IMR-90 (cell line): ENCODE measurements at regions not wholly inside any gene's neighbourhood (a gene's known extent, or its start where the extent isn't known, plus 50 kb on each side); places are given as distances from the start of the nearest gene placed in this dataset.

ENCODE experiments used
- ATAC-seq: fragments of 200-7000 bp; cut with Tn5 transposase; 2 replicates; pipeline ENCODE4 v1.9.1; 2020; ENCODE audit warnings: low read depth, mild to moderate bottlenecking, moderate library complexity
- BruUV-seq: library from RNA; stranded (reverse); fragments of 400-500 nt; replicated peaks from 2 replicates; lab custom pipeline; 2021; lab: Mats Ljungman, UMichigan
- CTCF ChIA-PET: fragments of 300-600 bp; formaldehyde crosslinking; extraction: SDS; loops from one replicate; lab custom pipeline; 2021; ENCODE audit warnings: antibody characterized with exemption; lab: Yijun Ruan, JAX
- POLR2A ChIA-PET: fragments of 300-600 bp; sonication (Branson Sonifier 250); formaldehyde crosslinking; loops from one replicate; lab custom pipeline; 2022; ENCODE audit warnings: antibody characterized with exemption; ENCODE audit not compliant: unreplicated experiment; lab: Charles Lee
- DNase-seq: peaks from one replicate; pipeline ENCODE4 v3.0.0; 2013
- H2AFZ ChIP-seq: replicated peaks from 2 replicates; pipeline ENCODE3; 2013; ENCODE audit warnings: low read length, mild to moderate bottlenecking; ENCODE audit not compliant: poor library complexity
- H2AK5ac ChIP-seq: 2 replicates; pipeline ENCODE4 v1.6.1; 2013; ENCODE audit warnings: low read depth, low read length, inconsistent platforms
- H2AK9ac ChIP-seq: replicated peaks from 2 replicates; pipeline ENCODE3; 2013; ENCODE audit warnings: mild to moderate bottlenecking, low read depth, low read length, moderate library complexity; ENCODE audit not compliant: poor library complexity
- H2BK120ac ChIP-seq: 2 replicates; pipeline ENCODE4 v1.6.1; 2013; ENCODE audit warnings: low read depth, low read length, inconsistent platforms
- H2BK15ac ChIP-seq: 3 replicates; pipeline ENCODE4 v1.6.1; 2013; ENCODE audit warnings: low read depth, low read length, inconsistent platforms
- H2BK20ac ChIP-seq: 2 replicates; pipeline ENCODE4 v1.6.1; 2013; ENCODE audit warnings: low read depth, mild to moderate bottlenecking, inconsistent platforms, low read length, moderate library complexity
- H2BK5ac ChIP-seq: 2 replicates; pipeline ENCODE4 v1.6.1; 2013; ENCODE audit warnings: mild to moderate bottlenecking, low read depth, low read length, inconsistent platforms; ENCODE audit not compliant: poor library complexity, severe bottlenecking
- H3K14ac ChIP-seq: replicated peaks from 2 replicates; pipeline ENCODE4 v1.6.1; 2013; ENCODE audit warnings: low read depth, low read length, inconsistent platforms
- H3K18ac ChIP-seq: 2 replicates; pipeline ENCODE4 v1.6.1; 2013; ENCODE audit warnings: low read depth, low read length, control low read depth
- H3K23ac ChIP-seq: 2 replicates; pipeline ENCODE4 v1.6.1; 2013; ENCODE audit warnings: low read depth, low read length, inconsistent platforms
- H3K27ac ChIP-seq: 2 replicates; pipeline ENCODE4 v1.5.1; 2013; ENCODE audit warnings: mild to moderate bottlenecking, control low read depth, low read length; ENCODE audit not compliant: insufficient read depth
- H3K27me3 ChIP-seq: 2 replicates; pipeline ENCODE4 v1.6.1; 2013; ENCODE audit warnings: low read length; ENCODE audit not compliant: control insufficient read depth, insufficient read depth
- H3K36me3 ChIP-seq: 2 replicates; pipeline ENCODE4 v1.6.1; 2013; ENCODE audit warnings: low read length, mixed read lengths; ENCODE audit not compliant: control insufficient read depth, insufficient read depth
- H3K4ac ChIP-seq: 2 replicates; pipeline ENCODE4 v1.6.1; 2013; ENCODE audit warnings: low read depth, low read length, inconsistent platforms
- H3K4me1 ChIP-seq: 2 replicates; pipeline ENCODE4 v1.6.1; 2013; ENCODE audit warnings: low read length, mixed read lengths; ENCODE audit not compliant: control insufficient read depth, insufficient read depth
- H3K4me2 ChIP-seq: 2 replicates; pipeline ENCODE4 v1.6.1; 2013; ENCODE audit warnings: low read depth, mild to moderate bottlenecking, control low read depth, low read length, moderate library complexity
- H3K4me3 ChIP-seq: 2 replicates; pipeline ENCODE4 v1.5.1; 2013; ENCODE audit warnings: low read depth, mild to moderate bottlenecking, control low read depth, low read length, moderate library complexity; ENCODE audit not compliant: insufficient read depth
- H3K56ac ChIP-seq: 2 replicates; pipeline ENCODE4 v1.6.1; 2013; ENCODE audit warnings: low read length, inconsistent platforms; ENCODE audit not compliant: insufficient read depth; ENCODE audit errors: extremely low read depth
- H3K79me1 ChIP-seq, 2 experiments: 2 replicates each; pipeline ENCODE4 v1.6.1; 2013; ENCODE audit warnings: low read length in 2 of 2, inconsistent platforms in 1 of 2, low read depth in 1 of 2
- H3K9ac ChIP-seq: 2 replicates; pipeline ENCODE4 v1.6.1; 2013; ENCODE audit warnings: low read depth, low read length, control low read depth
- H3K9me1 ChIP-seq: 2 replicates; pipeline ENCODE4 v1.6.1; 2013; ENCODE audit warnings: low read length, inconsistent platforms; ENCODE audit not compliant: insufficient read depth
- H3K9me3 ChIP-seq: 2 replicates; pipeline ENCODE4 v1.6.1; 2013; ENCODE audit warnings: low read length; ENCODE audit not compliant: control insufficient read depth, insufficient read depth
- H4K20me1 ChIP-seq: 2 replicates; pipeline ENCODE4 v1.6.1; 2013; ENCODE audit warnings: low read length, inconsistent platforms; ENCODE audit not compliant: insufficient read depth
- H4K5ac ChIP-seq: 2 replicates; pipeline ENCODE4 v1.6.1; 2013; ENCODE audit warnings: mild to moderate bottlenecking, low read depth, low read length, control low read depth
- H4K8ac ChIP-seq, 2 experiments: 2 replicates each; pipeline ENCODE4 v1.6.1; 2013; ENCODE audit warnings: low read depth in 2 of 2, low read length in 2 of 2, control low read depth in 1 of 2, inconsistent platforms in 1 of 2
- H4K91ac ChIP-seq: 2 replicates; pipeline ENCODE4 v1.6.1; 2013; ENCODE audit warnings: low read depth, low read length, inconsistent platforms; ENCODE audit not compliant: insufficient read depth
- BHLHE40 ChIP-seq: fragments of 150-350 bp; IDR thresholded peaks from 2 replicates; pipeline ENCODE4 v1.6.1; 2016; ENCODE audit warnings: mild to moderate bottlenecking, low read depth, low read length
- CEBPB ChIP-seq: IDR thresholded peaks from 2 replicates; pipeline ENCODE4 v1.6.1; 2012; ENCODE audit warnings: low read depth, low read length, improper control_type of control experiment
- CHD1 ChIP-seq: IDR thresholded peaks from 2 replicates; pipeline ENCODE4 v1.6.1; 2012; ENCODE audit warnings: low read depth, low read length, improper control_type of control experiment
- CTCF ChIP-seq: conservative IDR thresholded peaks from 2 replicates; pipeline ENCODE4 v1.5.1; 2012; ENCODE audit warnings: mild to moderate bottlenecking, low read depth, low read length, improper control_type of control experiment
- FOS ChIP-seq: fragments of 150-350 bp; IDR thresholded peaks from 2 replicates; pipeline ENCODE4 v1.6.1; 2016; ENCODE audit warnings: low read depth, low read length
- MAFK ChIP-seq: IDR thresholded peaks from 2 replicates; pipeline ENCODE4 v1.6.1; 2012; ENCODE audit warnings: low read depth, low read length, improper control_type of control experiment
- MAZ ChIP-seq: IDR thresholded peaks from 2 replicates; pipeline ENCODE4 v1.6.1; 2012; ENCODE audit warnings: low read depth, mild to moderate bottlenecking, low read length, improper control_type of control experiment, moderate library complexity, borderline replicate concordance
- MXI1 ChIP-seq: IDR thresholded peaks from 2 replicates; pipeline ENCODE4 v1.6.1; 2012; ENCODE audit warnings: low read depth, mild to moderate bottlenecking, low read length, moderate library complexity, borderline replicate concordance
- NFE2L2 ChIP-seq: fragments of 150-350 bp; IDR thresholded peaks from 2 replicates; pipeline ENCODE4 v1.6.1; 2016; ENCODE audit warnings: low read depth, mild to moderate bottlenecking, low read length
- POLR2A ChIP-seq: IDR thresholded peaks from 2 replicates; pipeline ENCODE4 v1.6.1; 2012; ENCODE audit warnings: mild to moderate bottlenecking, low read depth, low read length
- RAD21 ChIP-seq: IDR thresholded peaks from 2 replicates; pipeline ENCODE4 v1.6.1; 2012; ENCODE audit warnings: low read length, improper control_type of control experiment
- RCOR1 ChIP-seq: IDR thresholded peaks from 2 replicates; pipeline ENCODE4 v1.6.1; 2012; ENCODE audit warnings: mild to moderate bottlenecking, low read length, improper control_type of control experiment; ENCODE audit not compliant: insufficient replicate concordance
- RFX5 ChIP-seq: IDR thresholded peaks from 2 replicates; pipeline ENCODE4 v1.8.0; 2012; ENCODE audit warnings: low read depth, mild to moderate bottlenecking, low read length, moderate library complexity
- SMC3 ChIP-seq: fragments of 150-350 bp; IDR thresholded peaks from 2 replicates; pipeline ENCODE4 v1.6.1; 2016; ENCODE audit warnings: low read depth, mild to moderate bottlenecking, antibody characterized with exemption, low read length, moderate library complexity
- USF2 ChIP-seq: fragments of 150-350 bp; IDR thresholded peaks from 2 replicates; pipeline ENCODE4 v1.6.1; 2017; ENCODE audit warnings: mild to moderate bottlenecking, antibody characterized with exemption, low read length, low read depth
- WGBS, 2 experiments: methylation state at CpG; one replicate each; pipeline versions ENCODE4 v1.1.5 to v1.1.7; 2013; ENCODE audit warnings: missing lambda C conversion rate in 2 of 2; ENCODE audit not compliant: insufficient read length in 1 of 2; ENCODE audit errors: extremely low coverage in 2 of 2; 5-methylcytosine and 5-hydroxymethylcytosine counted together
- dilution Hi-C: fragments of 300-500 bp; cut with HindIII; formaldehyde crosslinking; loops from one replicate; pipeline ENCODE4 v1.14.3; 2018; ENCODE audit warnings: low sequenced_read_pairs; ENCODE audit not compliant: unreplicated experiment
- in situ Hi-C: fragments of 300-500 bp; cut with MboI; formaldehyde crosslinking; loops from 3 replicates; pipeline ENCODE4 v1.14.3; 2019; ENCODE audit warnings: low sequenced_read_pairs, inconsistent platforms, mixed read lengths
- intact Hi-C: fragments of 100-400 bp; cut with micrococcal nuclease; formaldehyde crosslinking; loops from 2 replicates; pipeline ENCODE4 v1.10.0; 2022
- TF ChIP-seq, protein P1 (sequence below): fragments of 150-350 bp; IDR thresholded peaks from 2 replicates; pipeline ENCODE4 v1.6.1; 2016; ENCODE audit warnings: low read depth, mild to moderate bottlenecking, low read length, moderate library complexity, borderline replicate concordance

DNA sequence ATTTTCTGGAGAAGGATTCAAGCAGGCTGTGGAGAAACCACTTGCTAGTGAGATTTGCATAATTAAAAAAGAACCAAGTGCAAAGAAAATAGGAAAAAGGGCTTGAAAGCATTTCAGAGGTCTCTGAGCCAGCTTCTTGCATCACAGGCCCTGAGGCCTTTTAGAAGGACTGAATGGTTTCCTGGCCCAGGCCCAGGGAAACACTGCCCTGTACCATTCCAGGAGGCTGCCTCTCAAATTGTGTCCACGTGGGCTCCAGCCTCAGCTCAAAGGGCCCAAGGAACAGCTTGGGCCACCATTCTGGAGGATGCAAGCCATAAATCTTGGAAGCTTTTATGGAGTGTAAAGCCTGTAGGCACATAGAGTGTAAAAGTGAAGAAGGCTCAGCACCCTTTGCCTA, 523.3 kb upstream of the VRK2 start:
- no peak overlapping the region for H2AFZ ChIP-seq
- no peaks in the 10 kb centered on the region for H3K27me3 ChIP-seq
- H2BK120ac ChIP-seq = no peak overlapping the region
- no peak overlapping the region for H3K14ac ChIP-seq
- H4K91ac ChIP-seq = no peak overlapping the region
- ATAC-seq = no peak
- H2AK9ac ChIP-seq = no peak overlapping the region
- no peak overlapping the region for H3K4ac ChIP-seq
- no TSS peak for BruUV-seq
- peaks cover 4% of the 10 kb centered on the region; the same call in 1 of the 2 replicates for H3K9me3 ChIP-seq
- H3K4me1 ChIP-seq = no peaks in the 10 kb centered on the region
- H4K8ac ChIP-seq = no peak overlapping the region
- no peak overlapping the region for H3K27ac ChIP-seq
- no peak overlapping the region for H2BK5ac ChIP-seq
- H2AK5ac ChIP-seq = no peak overlapping the region
- CTCF ChIA-PET = no interaction called here
- TF ChIP-seq MAFK (no peak), MAZ (no peak), USF2 (no peak), RAD21 (no peak), POLR2A (no peak), FOS (no peak), BHLHE40 (no peak), MXI1 (no peak), RCOR1 (no peak), CEBPB (no peak), RFX5 (no peak), CHD1 (no peak), CTCF (no peak), NFE2L2 (no peak), SMC3 (no peak)
- TF ChIP-seq, protein P1, sequence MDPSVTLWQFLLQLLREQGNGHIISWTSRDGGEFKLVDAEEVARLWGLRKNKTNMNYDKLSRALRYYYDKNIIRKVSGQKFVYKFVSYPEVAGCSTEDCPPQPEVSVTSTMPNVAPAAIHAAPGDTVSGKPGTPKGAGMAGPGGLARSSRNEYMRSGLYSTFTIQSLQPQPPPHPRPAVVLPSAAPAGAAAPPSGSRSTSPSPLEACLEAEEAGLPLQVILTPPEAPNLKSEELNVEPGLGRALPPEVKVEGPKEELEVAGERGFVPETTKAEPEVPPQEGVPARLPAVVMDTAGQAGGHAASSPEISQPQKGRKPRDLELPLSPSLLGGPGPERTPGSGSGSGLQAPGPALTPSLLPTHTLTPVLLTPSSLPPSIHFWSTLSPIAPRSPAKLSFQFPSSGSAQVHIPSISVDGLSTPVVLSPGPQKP = no peak
- H4K5ac ChIP-seq = no peak overlapping the region
- H3K56ac ChIP-seq = no peak overlapping the region
- H2BK20ac ChIP-seq = no peak overlapping the region
- H3K9me1 ChIP-seq = no peaks in the 10 kb centered on the region
- in situ Hi-C loops (loop anchor here (25.0 kb wide), 1 partner anchor 1811 kb away; no protein-coding TSS in a partner anchor), dilution Hi-C loops (no loop called here), intact Hi-C loops (no loop called here)
- no peak overlapping the region for H2BK15ac ChIP-seq
- H3K79me1 ChIP-seq = no peaks in the 10 kb centered on the region
- POLR2A ChIA-PET = no interaction called here
- H3K36me3 ChIP-seq = no peaks in the 10 kb centered on the region
- no peak overlapping the region for H3K23ac ChIP-seq
- no peak overlapping the region for H3K9ac ChIP-seq
- no peaks in the 10 kb centered on the region; the same call in 1 of the 2 replicates for H4K20me1 ChIP-seq
- no peak overlapping the region for H3K4me2 ChIP-seq
- no peak overlapping the region for H3K4me3 ChIP-seq
- 0% methylated on average over 1 of the region's 1 CpG; no CpG with 5 or more reads in 1 of the 2 experiments for WGBS, 2 experiments
- no peak overlapping the region for H3K18ac ChIP-seq
- no peak for DNase-seq
